ENCODE measurements at regions not wholly inside any gene's neighbourhood (a gene's known extent, or its start where the extent isn't known, plus 50 kb on each side); places are given as distances from the start of the nearest gene placed in this dataset.

DNA sequence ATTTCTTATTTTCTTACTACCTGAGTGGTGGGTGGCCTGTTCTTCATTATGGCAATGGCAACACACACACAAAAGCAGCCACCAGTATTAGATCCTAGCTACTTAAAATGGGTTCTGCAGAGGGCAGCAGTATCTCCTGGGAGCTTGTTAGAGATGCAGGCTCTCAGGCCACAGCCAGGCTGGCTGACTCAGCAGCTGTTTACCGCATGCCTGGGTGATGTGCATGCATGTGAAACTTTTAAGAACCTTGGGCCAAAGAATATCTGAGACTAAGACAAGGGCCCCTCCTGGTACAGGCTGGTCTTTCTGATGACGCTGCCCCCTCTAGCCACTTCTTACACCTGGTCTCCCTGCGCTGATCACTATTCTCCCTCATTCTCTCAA, 399.0 kb downstream of the MED10 start:
- in situ Hi-C loops (cut with HindIII; ENCODE audit: low sequenced_read_pairs) = no loop called here
- DNase-seq (ENCODE audit: low read depth, low spot score) = no peak
- no peak overlapping the region for H3K4me3 ChIP-seq (ENCODE audit: low read depth, low read length)
- TF ChIP-seq, protein P1, sequence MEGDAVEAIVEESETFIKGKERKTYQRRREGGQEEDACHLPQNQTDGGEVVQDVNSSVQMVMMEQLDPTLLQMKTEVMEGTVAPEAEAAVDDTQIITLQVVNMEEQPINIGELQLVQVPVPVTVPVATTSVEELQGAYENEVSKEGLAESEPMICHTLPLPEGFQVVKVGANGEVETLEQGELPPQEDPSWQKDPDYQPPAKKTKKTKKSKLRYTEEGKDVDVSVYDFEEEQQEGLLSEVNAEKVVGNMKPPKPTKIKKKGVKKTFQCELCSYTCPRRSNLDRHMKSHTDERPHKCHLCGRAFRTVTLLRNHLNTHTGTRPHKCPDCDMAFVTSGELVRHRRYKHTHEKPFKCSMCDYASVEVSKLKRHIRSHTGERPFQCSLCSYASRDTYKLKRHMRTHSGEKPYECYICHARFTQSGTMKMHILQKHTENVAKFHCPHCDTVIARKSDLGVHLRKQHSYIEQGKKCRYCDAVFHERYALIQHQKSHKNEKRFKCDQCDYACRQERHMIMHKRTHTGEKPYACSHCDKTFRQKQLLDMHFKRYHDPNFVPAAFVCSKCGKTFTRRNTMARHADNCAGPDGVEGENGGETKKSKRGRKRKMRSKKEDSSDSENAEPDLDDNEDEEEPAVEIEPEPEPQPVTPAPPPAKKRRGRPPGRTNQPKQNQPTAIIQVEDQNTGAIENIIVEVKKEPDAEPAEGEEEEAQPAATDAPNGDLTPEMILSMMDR (IDR thresholded peaks at IDR 0.05; ENCODE audit: low read depth, low read length) = no peak

DNA sequence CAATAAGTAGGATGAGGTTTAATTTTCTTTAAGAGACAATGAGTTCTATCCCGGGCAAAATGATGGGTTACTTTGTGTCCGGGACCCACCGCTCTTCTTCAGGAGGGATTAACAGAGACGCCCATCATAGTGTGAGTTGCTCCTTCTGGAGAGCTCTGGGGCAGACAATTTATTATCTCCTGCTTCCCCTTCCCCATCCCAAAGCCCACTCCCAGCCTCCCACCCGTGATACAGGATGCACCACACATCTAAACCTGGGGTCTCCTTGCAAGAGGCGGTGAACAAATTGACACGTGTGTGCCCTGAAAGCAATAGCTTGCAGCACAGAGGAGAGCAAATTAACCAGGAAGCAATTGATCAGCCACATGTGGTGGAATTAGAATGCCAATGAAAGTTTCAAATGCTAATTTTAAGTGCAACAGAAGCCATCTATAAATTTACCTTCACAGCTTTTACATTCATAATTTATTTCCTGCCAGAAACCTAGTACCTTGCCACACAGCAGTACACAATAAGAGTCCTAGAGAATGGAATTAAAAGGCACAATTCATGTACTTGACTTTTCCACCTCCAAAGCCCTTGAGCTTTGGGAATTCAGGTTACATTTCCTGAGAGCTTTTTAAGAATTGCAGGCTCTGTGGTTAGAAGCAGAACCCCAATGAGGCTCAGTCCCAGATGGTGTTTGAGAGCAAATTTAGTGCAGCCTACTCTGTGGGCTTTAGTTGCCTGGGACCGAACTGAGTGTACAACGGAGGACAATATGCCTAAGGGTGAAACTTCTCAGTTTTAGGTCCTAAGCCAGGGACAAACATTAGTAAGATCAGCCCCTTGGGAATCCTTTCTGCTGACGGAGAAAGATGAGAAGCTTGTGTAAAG, 399.6 kb downstream of the MED10 start:
- in situ Hi-C loops (cut with HindIII; ENCODE audit: low sequenced_read_pairs) = no loop called here
- DNase-seq (ENCODE audit: low read depth, low spot score) = no peak
- H3K4me3 ChIP-seq (ENCODE audit: low read depth, low read length) = no peak overlapping the region
- TF ChIP-seq, protein P1 (IDR thresholded peaks at IDR 0.05; ENCODE audit: low read depth, low read length) = no peak

DNA sequence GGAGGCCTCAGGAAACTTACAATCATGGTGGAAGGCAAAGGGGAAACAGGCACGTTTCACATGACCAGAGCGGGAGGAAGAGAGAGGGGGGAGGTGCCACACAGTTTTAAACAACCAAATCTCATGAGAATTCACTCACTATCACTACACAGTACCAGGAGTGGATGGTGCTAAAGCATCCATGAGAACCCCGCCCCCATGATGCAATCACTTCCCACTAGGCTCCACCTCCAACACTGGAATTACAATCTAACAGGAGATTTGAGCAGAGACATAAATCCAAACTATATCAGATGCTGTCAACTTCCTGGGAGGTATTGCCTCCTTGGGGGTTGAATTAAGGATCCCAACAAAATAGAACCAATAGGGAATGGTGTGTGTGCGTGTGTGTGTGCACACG, 407.1 kb downstream of the MED10 start:
- no peak for DNase-seq (ENCODE audit: low read depth, low spot score)
- TF ChIP-seq, protein P1 (IDR thresholded peaks at IDR 0.05; ENCODE audit: low read depth, low read length) = no peak
- H3K4me3 ChIP-seq (ENCODE audit: low read depth, low read length) = no peak overlapping the region
- in situ Hi-C loops (cut with HindIII; ENCODE audit: low sequenced_read_pairs) = no loop called here

DNA sequence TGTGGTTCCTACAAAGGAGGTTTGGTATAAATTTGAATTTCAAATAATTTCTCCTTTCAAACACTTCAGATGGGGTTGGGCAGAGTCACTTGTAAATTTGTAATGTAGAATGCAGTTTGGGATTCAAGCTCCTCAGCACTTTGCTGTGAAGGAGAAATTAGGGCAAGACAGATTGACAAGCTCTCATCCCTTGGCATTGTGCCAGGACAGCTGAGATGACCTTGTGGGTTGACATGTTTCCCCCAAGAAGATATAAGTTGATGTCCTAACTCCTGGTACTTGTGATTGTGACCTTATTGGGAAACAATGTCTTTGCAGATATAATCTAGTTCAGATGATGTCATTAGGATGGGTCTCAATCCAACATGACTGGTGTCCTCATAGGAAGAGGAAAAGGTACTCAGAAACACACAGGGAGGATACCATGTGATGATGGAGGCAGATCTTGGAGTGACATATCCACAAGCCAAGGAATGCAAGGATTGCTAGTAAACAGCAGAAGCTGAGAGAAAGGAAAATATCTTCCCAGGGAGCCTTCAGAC, 408.3 kb downstream of the MED10 start:
- TF ChIP-seq, protein P1 (IDR thresholded peaks at IDR 0.05; ENCODE audit: low read depth, low read length) = no peak
- in situ Hi-C loops (cut with HindIII; ENCODE audit: low sequenced_read_pairs) = no loop called here
- no peak overlapping the region for H3K4me3 ChIP-seq (ENCODE audit: low read depth, low read length)
- no peak for DNase-seq (ENCODE audit: low read depth, low spot score)

DNA sequence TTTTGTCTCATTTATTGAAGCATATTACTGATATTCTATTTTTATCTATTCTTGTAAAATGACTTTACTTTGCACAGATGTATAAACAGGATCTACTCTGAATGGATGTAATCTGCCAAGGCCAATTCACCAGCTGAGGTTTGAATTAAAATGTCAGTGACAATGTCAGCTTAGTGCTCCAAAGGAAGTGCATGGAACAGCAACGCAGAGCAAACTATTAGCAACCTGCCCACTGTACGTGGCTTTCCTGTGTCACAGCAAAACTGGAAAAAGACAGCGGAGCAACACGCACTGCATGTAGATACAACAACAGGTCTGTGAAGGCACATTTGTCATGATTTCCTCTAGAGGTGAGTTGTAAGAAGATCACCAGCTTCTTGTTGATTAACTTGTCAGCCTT, 409.4 kb downstream of the MED10 start:
- TF ChIP-seq, protein P1 (IDR thresholded peaks at IDR 0.05; ENCODE audit: low read depth, low read length) = no peak
- H3K4me3 ChIP-seq (ENCODE audit: low read depth, low read length) = no peak overlapping the region
- in situ Hi-C loops (cut with HindIII; ENCODE audit: low sequenced_read_pairs) = no loop called here
- DNase-seq (ENCODE audit: low read depth, low spot score) = no peak

DNA sequence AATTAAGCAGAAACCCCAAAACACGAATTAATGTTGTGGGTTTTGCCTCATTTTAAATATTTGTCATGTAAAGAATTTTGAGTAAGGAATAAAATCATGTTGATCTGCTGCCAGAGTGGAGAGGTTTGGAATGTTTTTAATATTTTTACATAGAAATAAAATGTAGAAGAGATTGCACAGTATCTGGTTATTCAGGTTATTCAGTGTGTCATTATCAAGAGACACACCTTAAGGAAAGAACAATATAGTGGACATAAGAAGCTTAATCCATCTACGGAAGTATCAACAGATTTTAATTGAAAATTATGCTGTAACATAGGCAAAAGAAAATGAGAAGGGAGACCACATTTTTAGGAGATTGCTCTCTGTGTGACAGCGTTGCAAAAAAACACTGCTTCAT, 410.4 kb downstream of the MED10 start:
- H3K4me3 ChIP-seq (ENCODE audit: low read depth, low read length) = no peak overlapping the region
- in situ Hi-C loops (cut with HindIII; ENCODE audit: low sequenced_read_pairs) = no loop called here
- no peak for DNase-seq (ENCODE audit: low read depth, low spot score)
- TF ChIP-seq, protein P1 (IDR thresholded peaks at IDR 0.05; ENCODE audit: low read depth, low read length) = no peak

Measured in astrocyte of the spinal cord (primary cell).